ENCODE measurements at regions not wholly inside any gene's neighbourhood (a gene's known extent, or its start where the extent isn't known, plus 50 kb on each side); places are given as distances from the start of the nearest gene placed in this dataset.

DNA sequence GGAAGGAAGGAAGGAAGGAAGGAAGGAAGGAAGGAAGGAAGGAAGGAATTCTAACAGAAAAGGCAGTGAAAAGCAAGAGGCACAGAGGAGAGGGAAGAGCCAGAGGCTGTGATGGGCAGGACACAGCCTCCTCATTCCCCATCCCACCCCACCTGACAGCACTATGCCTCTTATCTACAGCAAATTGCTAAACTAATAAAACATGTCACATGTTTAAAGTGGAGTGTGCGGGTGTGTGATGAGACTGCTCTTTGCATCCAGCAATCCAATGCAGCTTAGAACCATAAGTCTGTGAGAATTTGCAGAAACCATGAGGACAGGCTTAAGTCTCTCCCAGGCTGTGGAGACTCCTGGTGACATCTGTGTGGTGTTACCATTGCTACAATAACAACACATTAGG is 108.4 kb upstream of the ALK start:
- Histone ChIP-seq H3K4me3 (replicated peaks in 1 of 4; ENCODE audit: control extremely low read depth in 1 of 4, insufficient read depth in 1 of 4, low read depth in 3 of 4, low read length in 4 of 4) (no peak overlapping the region), H3K27ac (ENCODE audit: insufficient read depth, low read length) (no peak overlapping the region), H3K4me2 (ENCODE audit: extremely low read depth, insufficient read depth, low read length) (no peak overlapping the region), H4K20me1 (ENCODE audit: control insufficient read depth, extremely low read depth, insufficient read depth, low read length) (no peaks in the 10 kb centered on the region), H3K9me3 (ENCODE audit: control insufficient read depth, insufficient read depth, low read depth, low read length) (no peaks in the 10 kb centered on the region), H3K9ac (ENCODE audit: insufficient read depth, low read length) (no peak overlapping the region), H2AFZ (ENCODE audit: low read length) (no peak overlapping the region), H3K4me1 (ENCODE audit: control insufficient read depth, extremely low read depth, insufficient read depth, low read length) (no peaks in the 10 kb centered on the region), H3K79me2 (ENCODE audit: control insufficient read depth, insufficient read depth, low read length) (no peaks in the 10 kb centered on the region), H3K36me3 (ENCODE audit: control insufficient read depth, insufficient read depth, low read length) (no peaks in the 10 kb centered on the region), H3K27me3 (ENCODE audit: control insufficient read depth, insufficient read depth, low read length) (peaks cover 3% of the 10 kb centered on the region)
- no peak for DNase-seq (ENCODE audit: low read depth in 2 of 2)
- TF ChIP-seq EZH2 (IDR thresholded peaks at IDR 0.05; ENCODE audit: low read length, missing control alignments), result no peak
- TF ChIP-seq, protein P1, sequence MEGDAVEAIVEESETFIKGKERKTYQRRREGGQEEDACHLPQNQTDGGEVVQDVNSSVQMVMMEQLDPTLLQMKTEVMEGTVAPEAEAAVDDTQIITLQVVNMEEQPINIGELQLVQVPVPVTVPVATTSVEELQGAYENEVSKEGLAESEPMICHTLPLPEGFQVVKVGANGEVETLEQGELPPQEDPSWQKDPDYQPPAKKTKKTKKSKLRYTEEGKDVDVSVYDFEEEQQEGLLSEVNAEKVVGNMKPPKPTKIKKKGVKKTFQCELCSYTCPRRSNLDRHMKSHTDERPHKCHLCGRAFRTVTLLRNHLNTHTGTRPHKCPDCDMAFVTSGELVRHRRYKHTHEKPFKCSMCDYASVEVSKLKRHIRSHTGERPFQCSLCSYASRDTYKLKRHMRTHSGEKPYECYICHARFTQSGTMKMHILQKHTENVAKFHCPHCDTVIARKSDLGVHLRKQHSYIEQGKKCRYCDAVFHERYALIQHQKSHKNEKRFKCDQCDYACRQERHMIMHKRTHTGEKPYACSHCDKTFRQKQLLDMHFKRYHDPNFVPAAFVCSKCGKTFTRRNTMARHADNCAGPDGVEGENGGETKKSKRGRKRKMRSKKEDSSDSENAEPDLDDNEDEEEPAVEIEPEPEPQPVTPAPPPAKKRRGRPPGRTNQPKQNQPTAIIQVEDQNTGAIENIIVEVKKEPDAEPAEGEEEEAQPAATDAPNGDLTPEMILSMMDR (conservative IDR thresholded peaks at IDR 0.05 in 1 of 2, IDR thresholded peaks at IDR 0.05 in 1 of 2; ENCODE audit: low read depth in 1 of 2, low read length in 2 of 2), result no peak

DNA sequence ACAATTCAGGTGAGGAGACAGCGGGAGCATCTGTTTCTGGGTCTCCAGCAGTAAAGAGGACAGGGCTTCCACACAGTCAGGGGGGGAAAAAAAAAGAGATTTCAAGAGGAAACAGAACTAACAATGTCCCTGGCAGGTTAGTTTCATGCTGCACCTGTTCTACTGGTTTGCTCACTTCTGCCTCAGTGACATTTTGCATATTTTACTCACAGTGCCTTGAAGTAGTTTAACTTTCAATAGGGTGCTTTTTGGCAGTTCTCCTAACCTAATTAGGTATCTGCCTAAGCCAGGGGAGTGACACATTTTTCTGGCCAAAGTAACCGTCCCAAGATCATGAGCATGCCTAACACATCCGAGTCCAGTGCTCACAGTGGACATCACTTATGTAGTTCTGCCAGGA is 109.0 kb upstream of the ALK start:
- Histone ChIP-seq H3K4me2 (ENCODE audit: extremely low read depth, insufficient read depth, low read length) (no peak overlapping the region), H3K9ac (ENCODE audit: insufficient read depth, low read length) (no peak overlapping the region), H2AFZ (ENCODE audit: low read length) (no peak overlapping the region), H4K20me1 (ENCODE audit: control insufficient read depth, extremely low read depth, insufficient read depth, low read length) (no peaks in the 10 kb centered on the region), H3K27me3 (ENCODE audit: control insufficient read depth, insufficient read depth, low read length) (peaks cover 3% of the 10 kb centered on the region), H3K9me3 (ENCODE audit: control insufficient read depth, insufficient read depth, low read depth, low read length) (no peaks in the 10 kb centered on the region), H3K4me1 (ENCODE audit: control insufficient read depth, extremely low read depth, insufficient read depth, low read length) (no peaks in the 10 kb centered on the region), H3K79me2 (ENCODE audit: control insufficient read depth, insufficient read depth, low read length) (no peaks in the 10 kb centered on the region), H3K4me3 (replicated peaks in 1 of 4; ENCODE audit: control extremely low read depth in 1 of 4, insufficient read depth in 1 of 4, low read depth in 3 of 4, low read length in 4 of 4) (no peak overlapping the region), H3K36me3 (ENCODE audit: control insufficient read depth, insufficient read depth, low read length) (no peaks in the 10 kb centered on the region), H3K27ac (ENCODE audit: insufficient read depth, low read length) (no peak overlapping the region)
- no peak for DNase-seq (ENCODE audit: low read depth in 2 of 2)
- no peak for TF ChIP-seq EZH2 (IDR thresholded peaks at IDR 0.05; ENCODE audit: low read length, missing control alignments)
- TF ChIP-seq, protein P1 (conservative IDR thresholded peaks at IDR 0.05 in 1 of 2, IDR thresholded peaks at IDR 0.05 in 1 of 2; ENCODE audit: low read depth in 1 of 2, low read length in 2 of 2), result no peak

DNA sequence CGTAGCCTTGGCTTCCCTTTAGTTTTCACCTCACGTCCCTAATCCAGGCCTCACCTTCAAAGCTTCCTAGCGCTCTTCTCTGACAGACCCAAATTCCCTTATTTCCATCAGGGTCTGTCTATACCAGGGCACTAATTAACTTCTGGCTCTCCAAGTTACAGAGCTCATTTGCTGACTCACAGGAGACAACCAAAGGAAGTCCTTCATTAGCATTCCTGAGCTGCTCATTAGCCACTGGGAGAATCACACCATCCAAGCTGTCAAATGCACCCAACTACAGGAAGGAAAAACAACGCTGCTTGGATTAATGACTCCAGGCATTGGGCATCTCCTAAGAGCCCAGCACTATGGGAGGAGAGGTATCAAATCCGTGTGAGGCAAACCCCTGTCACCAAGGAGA is 109.8 kb upstream of the ALK start:
- Histone ChIP-seq H3K27ac (ENCODE audit: insufficient read depth, low read length) (no peak overlapping the region), H3K79me2 (ENCODE audit: control insufficient read depth, insufficient read depth, low read length) (no peaks in the 10 kb centered on the region), H3K27me3 (ENCODE audit: control insufficient read depth, insufficient read depth, low read length) (peaks cover 3% of the 10 kb centered on the region), H3K36me3 (ENCODE audit: control insufficient read depth, insufficient read depth, low read length) (no peaks in the 10 kb centered on the region), H3K9me3 (ENCODE audit: control insufficient read depth, insufficient read depth, low read depth, low read length) (no peaks in the 10 kb centered on the region), H3K4me2 (ENCODE audit: extremely low read depth, insufficient read depth, low read length) (no peak overlapping the region), H4K20me1 (ENCODE audit: control insufficient read depth, extremely low read depth, insufficient read depth, low read length) (no peaks in the 10 kb centered on the region), H3K4me1 (ENCODE audit: control insufficient read depth, extremely low read depth, insufficient read depth, low read length) (no peaks in the 10 kb centered on the region), H2AFZ (ENCODE audit: low read length) (no peak overlapping the region), H3K4me3 (replicated peaks in 1 of 4; ENCODE audit: control extremely low read depth in 1 of 4, insufficient read depth in 1 of 4, low read depth in 3 of 4, low read length in 4 of 4) (no peak overlapping the region), H3K9ac (ENCODE audit: insufficient read depth, low read length) (no peak overlapping the region)
- DNase-seq (ENCODE audit: low read depth in 2 of 2), result peak in 1 of 2 donors; percentile 0
- TF ChIP-seq, protein P1 (conservative IDR thresholded peaks at IDR 0.05 in 1 of 2, IDR thresholded peaks at IDR 0.05 in 1 of 2; ENCODE audit: low read depth in 1 of 2, low read length in 2 of 2), result no peak
- no peak for TF ChIP-seq EZH2 (IDR thresholded peaks at IDR 0.05; ENCODE audit: low read length, missing control alignments)
